K562 (cell line): ENCODE measurements at regions not wholly inside any gene's neighbourhood (a gene's known extent, or its start where the extent isn't known, plus 50 kb on each side); places are given as distances from the start of the nearest gene placed in this dataset.
"Not testable (repeated sequence)": the region's sequence is repeated elsewhere in the genome, so short reads cannot be mapped to it uniquely, and the experiment has no call there.

Experiments
- BRCA1 ChIP-seq, 2 experiments: fragments of 450-650 bp in 1 of 2; sonication (generic) in 1 of 2; formaldehyde crosslinking in 1 of 2; IDR thresholded peaks; 2 replicates each; pipeline versions ENCODE4 v1.5.0 to v1.6.1; 2017 to 2020; ENCODE audit warnings: mild to moderate bottlenecking in 1 of 2, missing genetic modification reagents in 1 of 2
- CXXC5 ChIP-seq: fragments of 250-450 bp; sonication (Bioruptor Pico); IDR thresholded peaks from 2 replicates; pipeline ENCODE4 v1.8.0; 2022; ENCODE audit warnings: inconsistent platforms, mild to moderate bottlenecking, moderate library complexity
- ELF4 ChIP-seq: fragments of 450-650 bp; formaldehyde crosslinking; IDR thresholded peaks from 2 replicates; pipeline ENCODE4 v1.4.0; 2022; ENCODE audit warnings: missing genetic modification characterization
- EZH2 ChIP-seq: IDR thresholded peaks from 2 replicates; pipeline ENCODE4 v1.6.1; 2012; ENCODE audit warnings: low read depth, mild to moderate bottlenecking, inconsistent platforms, low read length, borderline replicate concordance
- MAZ ChIP-seq, 2 experiments: fragments of 450-650 bp in 1 of 2; sonication (generic) in 1 of 2; formaldehyde crosslinking; IDR thresholded peaks in 1 of 2; conservative IDR thresholded peaks in 1 of 2; 2 replicates each; pipeline versions ENCODE4 v1.4.0 to v1.5.0; 2020; ENCODE audit warnings: mild to moderate bottlenecking in 1 of 2, missing genetic modification reagents in 1 of 2
- RFX5 ChIP-seq: IDR thresholded peaks from 2 replicates; pipeline ENCODE4 v1.6.1; 2011; ENCODE audit warnings: low read depth, mild to moderate bottlenecking, improper control_type of control experiment, low read length
- TCF7 ChIP-seq: sonication (generic); IDR thresholded peaks from 2 replicates; pipeline ENCODE4 v1.6.1; 2016; ENCODE audit warnings: antibody characterized with exemption, borderline replicate concordance
- TGIF2 ChIP-seq: sonication (generic); formaldehyde crosslinking; IDR thresholded peaks from 2 replicates; pipeline ENCODE4 v1.8.1; 2022; ENCODE audit warnings: mild to moderate bottlenecking, missing genetic modification reagents, moderate library complexity
- U2AF1 ChIP-seq: fragments of 200-400 bp; formaldehyde crosslinking; optimal IDR thresholded peaks from 2 replicates; pipeline ENCODE3; 2017; ENCODE audit warnings: mild to moderate bottlenecking, low read depth, low read length, moderate library complexity
- YY1 ChIP-seq, 3 experiments: IDR thresholded peaks; 2 replicates each; pipeline ENCODE4 v1.6.1; 2011; ENCODE audit warnings: low read length in 2 of 3, mild to moderate bottlenecking in 2 of 3, moderate library complexity in 2 of 3, borderline replicate concordance in 1 of 3, control low read depth in 1 of 3, low read depth in 1 of 3; ENCODE audit not compliant: insufficient read depth in 3 of 3, insufficient replicate concordance in 2 of 3, control insufficient read depth in 1 of 3, insufficient read length in 1 of 3; ENCODE audit errors: extremely low read depth in 1 of 3
- ZNF217 ChIP-seq: sonication (generic); formaldehyde crosslinking; IDR thresholded peaks from 2 replicates; pipeline ENCODE4 v1.8.0; 2022; ENCODE audit warnings: mild to moderate bottlenecking, missing genetic modification reagents
- ZNF324 ChIP-seq: fragments of 250-450 bp; sonication (Bioruptor Pico); IDR thresholded peaks from 2 replicates; pipeline ENCODE4 v1.4.0; 2020; ENCODE audit warnings: mild to moderate bottlenecking
- TF ChIP-seq, protein P1 (sequence below), 3 experiments: IDR thresholded peaks in 2 of 3; conservative IDR thresholded peaks in 1 of 3; 2 replicates each; pipeline ENCODE4 v1.5.1; 2011 to 2012; ENCODE audit warnings: low read length in 3 of 3, mild to moderate bottlenecking in 3 of 3, control low read depth in 2 of 3, improper control_type of control experiment in 1 of 3, inconsistent platforms in 1 of 3, low read depth in 1 of 3, mixed read lengths in 1 of 3, moderate library complexity in 1 of 3; ENCODE audit not compliant: insufficient read depth in 2 of 3

DNA sequence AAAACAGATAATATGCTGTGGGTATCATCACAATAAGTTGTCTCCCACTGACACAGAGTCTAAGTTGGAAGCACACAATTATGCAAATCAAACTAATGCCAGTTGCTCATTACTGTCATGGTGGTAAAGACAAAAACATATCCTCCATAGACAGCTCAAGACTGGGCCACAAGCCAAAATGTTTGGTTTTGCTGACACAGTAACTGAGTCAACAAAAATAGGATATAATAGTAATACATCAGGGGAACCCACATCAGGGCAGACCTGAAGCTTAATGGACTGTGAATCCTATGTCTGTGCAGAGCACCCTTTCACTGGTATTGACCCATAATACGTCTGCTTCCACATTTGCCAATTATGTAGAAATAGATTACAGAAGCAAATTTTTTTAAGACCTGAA is 597.8 kb downstream of the TTLL7 start:
- not testable (repeated sequence) for TF ChIP-seq BRCA1 (IDR thresholded peaks at IDR 0.05); BRCA1 (CRISPR knock-in tag; IDR thresholded peaks at IDR 0.05); CXXC5; U2AF1; TCF7; ZNF324 (CRISPR knock-in tag); YY1 (IDR thresholded peaks at IDR 0.05; ENCODE audit: borderline replicate concordance in 1 of 3, control insufficient read depth in 1 of 3, extremely low read depth in 1 of 3, insufficient read depth in 3 of 3, insufficient read length in 1 of 3, insufficient replicate concordance in 2 of 3, low read depth in 1 of 3, low read length in 2 of 3); TGIF2; MAZ (CRISPR knock-in tag; conservative IDR thresholded peaks at IDR 0.05 in 1 of 2, IDR thresholded peaks at IDR 0.05 in 1 of 2); ZNF217 (CRISPR knock-in tag); ELF4; RFX5; EZH2
- TF ChIP-seq, protein P1, sequence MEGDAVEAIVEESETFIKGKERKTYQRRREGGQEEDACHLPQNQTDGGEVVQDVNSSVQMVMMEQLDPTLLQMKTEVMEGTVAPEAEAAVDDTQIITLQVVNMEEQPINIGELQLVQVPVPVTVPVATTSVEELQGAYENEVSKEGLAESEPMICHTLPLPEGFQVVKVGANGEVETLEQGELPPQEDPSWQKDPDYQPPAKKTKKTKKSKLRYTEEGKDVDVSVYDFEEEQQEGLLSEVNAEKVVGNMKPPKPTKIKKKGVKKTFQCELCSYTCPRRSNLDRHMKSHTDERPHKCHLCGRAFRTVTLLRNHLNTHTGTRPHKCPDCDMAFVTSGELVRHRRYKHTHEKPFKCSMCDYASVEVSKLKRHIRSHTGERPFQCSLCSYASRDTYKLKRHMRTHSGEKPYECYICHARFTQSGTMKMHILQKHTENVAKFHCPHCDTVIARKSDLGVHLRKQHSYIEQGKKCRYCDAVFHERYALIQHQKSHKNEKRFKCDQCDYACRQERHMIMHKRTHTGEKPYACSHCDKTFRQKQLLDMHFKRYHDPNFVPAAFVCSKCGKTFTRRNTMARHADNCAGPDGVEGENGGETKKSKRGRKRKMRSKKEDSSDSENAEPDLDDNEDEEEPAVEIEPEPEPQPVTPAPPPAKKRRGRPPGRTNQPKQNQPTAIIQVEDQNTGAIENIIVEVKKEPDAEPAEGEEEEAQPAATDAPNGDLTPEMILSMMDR (IDR thresholded peaks at IDR 0.05 in 2 of 3, conservative IDR thresholded peaks at IDR 0.05 in 1 of 3; ENCODE audit: insufficient read depth in 2 of 3, low read depth in 1 of 3, low read length in 3 of 3): not testable (repeated sequence)
